Testis (tissue), 2 donors: ENCODE measurements at regions not wholly inside any gene's neighbourhood (a gene's known extent, or its start where the extent isn't known, plus 50 kb on each side); places are given as distances from the start of the nearest gene placed in this dataset.

Source experiments
- CTCF ChIP-seq, 3 experiments: fragments of 450-650 bp in 2 of 3; fragments of 200-600 bp in 1 of 3; sonication (generic) in 1 of 3; IDR thresholded peaks; one replicate each; pipeline ENCODE4 v1.5.1; 2016 to 2019; ENCODE audit warnings: antibody characterized with exemption in 3 of 3, mild to moderate bottlenecking in 2 of 3, moderate library complexity in 1 of 3
- POLR2A ChIP-seq: fragments of 450-650 bp; IDR thresholded peaks from one replicate; pipeline ENCODE4 v1.6.1; 2017; ENCODE audit warnings: antibody characterized with exemption, mild to moderate bottlenecking, moderate library complexity

GRCh38 chr16:9225527-9226316, 134.3 kb downstream of the HAPSTR1 start:
- TF ChIP-seq POLR2A (no peak), CTCF (IDR thresholded peaks at IDR 0.05) (no peak)
